HCT116 (cell line): ENCODE measurements at regions not wholly inside any gene's neighbourhood (a gene's known extent, or its start where the extent isn't known, plus 50 kb on each side); places are given as distances from the start of the nearest gene placed in this dataset.

Experiments
- ATAC-seq: fragments of 200-7000 bp; cut with Tn5 transposase; 2 replicates; pipeline ENCODE4 v1.9.1; 2020; ENCODE audit warnings: mild to moderate bottlenecking, moderate library complexity
- BruUV-seq: library from RNA; stranded (reverse); fragments of 400-500 nt; replicated peaks from 2 replicates; lab custom pipeline; 2021; lab: Mats Ljungman, UMichigan
- CTCF ChIA-PET: fragments of 300-600 bp; sonication (Branson Sonifier 250); formaldehyde crosslinking; loops from one replicate; lab custom pipeline; 2021; ENCODE audit warnings: antibody characterized with exemption; lab: Charles Lee
- POLR2A ChIA-PET: fragments of 300-600, 350-600 bp; sonication (Branson Sonifier 250); formaldehyde crosslinking; loops from one replicate; lab custom pipeline; 2021; ENCODE audit warnings: antibody characterized with exemption; lab: Charles Lee
- RAD21 ChIA-PET, 2 experiments: fragments of 300-600 bp; sonication (Branson Sonifier 250); formaldehyde crosslinking; loops; one replicate each; lab custom pipeline; 2023; ENCODE audit warnings: low total read pairs in 2 of 2; ENCODE audit not compliant: uncharacterized antibody in 2 of 2, unreplicated experiment in 2 of 2, low non-redundant PET in 1 of 2; lab: Charles Lee
- DNase-seq: peaks from one replicate; pipeline ENCODE4 v3.0.0-alpha.2; 2010; ENCODE audit warnings: low read depth, low spot score
- H2AFZ ChIP-seq: fragments of 200-600 bp; shearing (Covaris generic), sonication (generic); 2 replicates; pipeline ENCODE4 v1.6.1; 2017; ENCODE audit warnings: low read depth, mixed run types, mixed read lengths, antibody characterized with exemption, low read length; ENCODE audit not compliant: poor library complexity, severe bottlenecking
- H3K27ac ChIP-seq: 2 replicates; pipeline ENCODE4 v1.5.1; 2012; ENCODE audit warnings: low read depth, low read length
- H3K27me3 ChIP-seq: fragments of 200-600 bp; sonication (generic); 2 replicates; pipeline ENCODE4 v1.6.1; 2016; ENCODE audit warnings: mixed run types, low read length, mixed read lengths; ENCODE audit not compliant: insufficient read depth
- H3K36me3 ChIP-seq, 2 experiments: fragments of 200-500 bp in 1 of 2; fragments of 200-600 bp in 1 of 2; sonication (Bioruptor generic) in 1 of 2; sonication (generic) in 1 of 2; 2 replicates each; pipeline versions ENCODE4 v1.5.1 to v1.6.1; 2014 to 2016; ENCODE audit warnings: low read length in 2 of 2, inconsistent platforms in 1 of 2, mixed read lengths in 1 of 2, mixed run types in 1 of 2; ENCODE audit not compliant: insufficient read depth in 2 of 2, control insufficient read depth in 1 of 2
- H3K4me1 ChIP-seq, 2 experiments: fragments of 200-600 bp in 1 of 2; sonication (generic) in 1 of 2; 2 replicates each; pipeline versions ENCODE4 v1.5.1 to v1.6.1; 2012 to 2017; ENCODE audit warnings: low read length in 2 of 2, inconsistent platforms in 1 of 2, mild to moderate bottlenecking in 1 of 2, mixed read lengths in 1 of 2, mixed run types in 1 of 2, moderate library complexity in 1 of 2; ENCODE audit not compliant: insufficient read depth in 2 of 2, control insufficient read depth in 1 of 2
- H3K4me2 ChIP-seq: fragments of 200-600 bp; sonication (generic); 2 replicates; pipeline ENCODE4 v1.6.1; 2017; ENCODE audit warnings: mixed run types, low read length, mixed read lengths
- H3K4me3 ChIP-seq, 2 experiments: fragments of 200-600 bp in 1 of 2; sonication (generic) in 1 of 2; replicated peaks in 1 of 2; 2 replicates each; pipeline ENCODE4 v1.5.1; 2011 to 2016; ENCODE audit warnings: low read length in 2 of 2, control low read depth in 1 of 2, low read depth in 1 of 2, mild to moderate bottlenecking in 1 of 2, mixed read lengths in 1 of 2, mixed run types in 1 of 2
- H3K79me2 ChIP-seq: fragments of 200-600 bp; sonication (generic); 2 replicates; pipeline ENCODE4 v1.6.1; 2017; ENCODE audit warnings: mild to moderate bottlenecking, mixed run types, low read length, moderate library complexity, mixed read lengths; ENCODE audit not compliant: insufficient read depth
- H3K9ac ChIP-seq: fragments of 200-600 bp; sonication (generic); 2 replicates; pipeline ENCODE4 v1.6.1; 2016; ENCODE audit warnings: low read length, mixed read lengths
- H3K9me2 ChIP-seq: fragments of 200-600 bp; sonication (generic), shearing (Covaris generic); 2 replicates; pipeline ENCODE4 v1.6.1; 2017; ENCODE audit warnings: mixed run types, mild to moderate bottlenecking, moderate library complexity; ENCODE audit not compliant: insufficient read depth
- H3K9me3 ChIP-seq, 2 experiments: fragments of 200-500 bp in 1 of 2; fragments of 200-600 bp in 1 of 2; sonication (Bioruptor generic) in 1 of 2; sonication (generic) in 1 of 2; 2 replicates each; pipeline ENCODE4 v1.6.1; 2014 to 2017; ENCODE audit warnings: low read length in 2 of 2, mixed read lengths in 2 of 2, inconsistent platforms in 1 of 2, low read depth in 1 of 2, mild to moderate bottlenecking in 1 of 2, mixed run types in 1 of 2, moderate library complexity in 1 of 2; ENCODE audit not compliant: control insufficient read depth in 1 of 2, insufficient read depth in 1 of 2
- H4K20me1 ChIP-seq: fragments of 200-600 bp; sonication (generic), shearing (Covaris generic); 2 replicates; pipeline ENCODE4 v1.6.1; 2017; ENCODE audit warnings: mixed run types, mild to moderate bottlenecking, moderate library complexity; ENCODE audit not compliant: insufficient read depth
- CBX3 ChIP-seq: IDR thresholded peaks from 2 replicates; pipeline ENCODE4 v1.6.1; 2012; ENCODE audit warnings: low read depth
- ELF1 ChIP-seq: IDR thresholded peaks from 2 replicates; pipeline ENCODE4 v1.6.1; 2012; ENCODE audit warnings: low read depth, borderline replicate concordance
- EZH2 ChIP-seq: fragments of 200-600 bp; sonication (generic); IDR thresholded peaks from 2 replicates; pipeline ENCODE4 v1.6.1; 2017; ENCODE audit warnings: antibody characterized with exemption, mixed run types
- SP1 ChIP-seq: IDR thresholded peaks from 2 replicates; pipeline ENCODE4 v1.6.1; 2012; ENCODE audit warnings: low read depth
- SRF ChIP-seq: IDR thresholded peaks from 2 replicates; pipeline ENCODE4 v1.6.1; 2012; ENCODE audit warnings: low read depth
- intact Hi-C: fragments of 100-400 bp; cut with micrococcal nuclease; formaldehyde crosslinking; loops from 2 replicates; pipeline ENCODE4 v1.10.0; 2022
- TF ChIP-seq, protein P1 (sequence below): IDR thresholded peaks from 2 replicates; pipeline ENCODE4 v1.6.1; 2012
- TF ChIP-seq, protein P2 (sequence below): IDR thresholded peaks from 2 replicates; pipeline ENCODE4 v1.6.1; 2011; ENCODE audit warnings: mild to moderate bottlenecking, low read length, moderate library complexity; ENCODE audit not compliant: insufficient replicate concordance; ENCODE audit errors: extremely low read depth
- TF ChIP-seq, protein P3 (sequence below), 3 experiments: fragments of 200-600 bp in 1 of 3; sonication (generic) in 1 of 3; IDR thresholded peaks in 2 of 3; conservative IDR thresholded peaks in 1 of 3; 2 replicates each; pipeline ENCODE4 v1.5.1; 2012 to 2017; ENCODE audit warnings: low read depth in 2 of 3, low read length in 2 of 3, antibody characterized with exemption in 1 of 3, borderline replicate concordance in 1 of 3, control low read depth in 1 of 3, mild to moderate bottlenecking in 1 of 3, mixed read lengths in 1 of 3, mixed run types in 1 of 3, moderate library complexity in 1 of 3; ENCODE audit not compliant: insufficient read depth in 1 of 3

DNA sequence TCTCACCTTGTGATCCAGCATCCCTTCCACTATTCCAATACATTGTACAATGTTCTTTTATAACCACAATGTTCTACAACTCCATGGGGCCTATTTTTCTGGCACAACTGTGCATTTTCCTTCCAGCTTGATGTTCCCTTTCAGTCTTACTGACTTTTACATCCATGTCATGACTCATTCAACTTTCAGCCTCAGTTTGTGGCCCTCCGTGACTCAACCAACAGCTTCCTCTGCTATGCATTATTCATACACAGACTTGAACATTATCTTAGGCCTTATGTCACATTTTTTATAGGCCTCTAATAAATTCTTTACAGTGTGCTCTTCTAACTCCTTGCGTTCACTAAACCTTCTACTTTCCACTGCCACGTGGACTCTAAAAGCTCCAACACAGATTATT, 119.4 kb upstream of the PRMT6 start:
- BruUV-seq: no TSS peak
- no peak overlapping the region for H2AFZ ChIP-seq
- H3K9me2 ChIP-seq: no peaks in the 10 kb centered on the region
- DNase-seq: no peak
- no peak overlapping the region for H3K4me2 ChIP-seq
- H3K27ac ChIP-seq: no peak overlapping the region
- RAD21 ChIA-PET: no interaction called here
- H3K4me1 ChIP-seq: no peaks in the 10 kb centered on the region
- H3K4me3 ChIP-seq: no peak overlapping the region
- H3K9ac ChIP-seq: no peak overlapping the region
- intact Hi-C loops: no loop called here
- H3K36me3 ChIP-seq: no peaks in the 10 kb centered on the region
- H3K79me2 ChIP-seq: no peaks in the 10 kb centered on the region
- ATAC-seq: no peak
- H4K20me1 ChIP-seq: no peaks in the 10 kb centered on the region
- H3K9me3 ChIP-seq: no peaks in the 10 kb centered on the region; a peak in 1 of 4 replicates
- TF ChIP-seq EZH2 (no peak), SRF (no peak), SP1 (no peak), CBX3 (no peak), ELF1 (no peak)
- TF ChIP-seq, protein P1, sequence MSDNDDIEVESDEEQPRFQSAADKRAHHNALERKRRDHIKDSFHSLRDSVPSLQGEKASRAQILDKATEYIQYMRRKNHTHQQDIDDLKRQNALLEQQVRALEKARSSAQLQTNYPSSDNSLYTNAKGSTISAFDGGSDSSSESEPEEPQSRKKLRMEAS: no peak
- TF ChIP-seq, protein P2, sequence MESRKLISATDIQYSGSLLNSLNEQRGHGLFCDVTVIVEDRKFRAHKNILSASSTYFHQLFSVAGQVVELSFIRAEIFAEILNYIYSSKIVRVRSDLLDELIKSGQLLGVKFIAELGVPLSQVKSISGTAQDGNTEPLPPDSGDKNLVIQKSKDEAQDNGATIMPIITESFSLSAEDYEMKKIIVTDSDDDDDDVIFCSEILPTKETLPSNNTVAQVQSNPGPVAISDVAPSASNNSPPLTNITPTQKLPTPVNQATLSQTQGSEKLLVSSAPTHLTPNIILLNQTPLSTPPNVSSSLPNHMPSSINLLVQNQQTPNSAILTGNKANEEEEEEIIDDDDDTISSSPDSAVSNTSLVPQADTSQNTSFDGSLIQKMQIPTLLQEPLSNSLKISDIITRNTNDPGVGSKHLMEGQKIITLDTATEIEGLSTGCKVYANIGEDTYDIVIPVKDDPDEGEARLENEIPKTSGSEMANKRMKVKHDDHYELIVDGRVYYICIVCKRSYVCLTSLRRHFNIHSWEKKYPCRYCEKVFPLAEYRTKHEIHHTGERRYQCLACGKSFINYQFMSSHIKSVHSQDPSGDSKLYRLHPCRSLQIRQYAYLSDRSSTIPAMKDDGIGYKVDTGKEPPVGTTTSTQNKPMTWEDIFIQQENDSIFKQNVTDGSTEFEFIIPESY: no peak
- TF ChIP-seq, protein P3, sequence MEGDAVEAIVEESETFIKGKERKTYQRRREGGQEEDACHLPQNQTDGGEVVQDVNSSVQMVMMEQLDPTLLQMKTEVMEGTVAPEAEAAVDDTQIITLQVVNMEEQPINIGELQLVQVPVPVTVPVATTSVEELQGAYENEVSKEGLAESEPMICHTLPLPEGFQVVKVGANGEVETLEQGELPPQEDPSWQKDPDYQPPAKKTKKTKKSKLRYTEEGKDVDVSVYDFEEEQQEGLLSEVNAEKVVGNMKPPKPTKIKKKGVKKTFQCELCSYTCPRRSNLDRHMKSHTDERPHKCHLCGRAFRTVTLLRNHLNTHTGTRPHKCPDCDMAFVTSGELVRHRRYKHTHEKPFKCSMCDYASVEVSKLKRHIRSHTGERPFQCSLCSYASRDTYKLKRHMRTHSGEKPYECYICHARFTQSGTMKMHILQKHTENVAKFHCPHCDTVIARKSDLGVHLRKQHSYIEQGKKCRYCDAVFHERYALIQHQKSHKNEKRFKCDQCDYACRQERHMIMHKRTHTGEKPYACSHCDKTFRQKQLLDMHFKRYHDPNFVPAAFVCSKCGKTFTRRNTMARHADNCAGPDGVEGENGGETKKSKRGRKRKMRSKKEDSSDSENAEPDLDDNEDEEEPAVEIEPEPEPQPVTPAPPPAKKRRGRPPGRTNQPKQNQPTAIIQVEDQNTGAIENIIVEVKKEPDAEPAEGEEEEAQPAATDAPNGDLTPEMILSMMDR (IDR thresholded peaks at IDR 0.05 in 2 of 3, conservative IDR thresholded peaks at IDR 0.05 in 1 of 3; ENCODE audit: borderline replicate concordance in 1 of 3, insufficient read depth in 1 of 3, low read depth in 2 of 3, low read length in 2 of 3): no peak
- CTCF ChIA-PET: no interaction called here
- H3K27me3 ChIP-seq: no peaks in the 10 kb centered on the region
- POLR2A ChIA-PET: no interaction called here
